Activated gamma-delta T cell (primary cell): ENCODE measurements at regions not wholly inside any gene's neighbourhood (a gene's known extent, or its start where the extent isn't known, plus 50 kb on each side); places are given as distances from the start of the nearest gene placed in this dataset.

Source experiments
- DNase-seq: peaks from one replicate; lab custom pipeline; 2025; lab: John Stamatoyannopoulos, UW

DNA sequence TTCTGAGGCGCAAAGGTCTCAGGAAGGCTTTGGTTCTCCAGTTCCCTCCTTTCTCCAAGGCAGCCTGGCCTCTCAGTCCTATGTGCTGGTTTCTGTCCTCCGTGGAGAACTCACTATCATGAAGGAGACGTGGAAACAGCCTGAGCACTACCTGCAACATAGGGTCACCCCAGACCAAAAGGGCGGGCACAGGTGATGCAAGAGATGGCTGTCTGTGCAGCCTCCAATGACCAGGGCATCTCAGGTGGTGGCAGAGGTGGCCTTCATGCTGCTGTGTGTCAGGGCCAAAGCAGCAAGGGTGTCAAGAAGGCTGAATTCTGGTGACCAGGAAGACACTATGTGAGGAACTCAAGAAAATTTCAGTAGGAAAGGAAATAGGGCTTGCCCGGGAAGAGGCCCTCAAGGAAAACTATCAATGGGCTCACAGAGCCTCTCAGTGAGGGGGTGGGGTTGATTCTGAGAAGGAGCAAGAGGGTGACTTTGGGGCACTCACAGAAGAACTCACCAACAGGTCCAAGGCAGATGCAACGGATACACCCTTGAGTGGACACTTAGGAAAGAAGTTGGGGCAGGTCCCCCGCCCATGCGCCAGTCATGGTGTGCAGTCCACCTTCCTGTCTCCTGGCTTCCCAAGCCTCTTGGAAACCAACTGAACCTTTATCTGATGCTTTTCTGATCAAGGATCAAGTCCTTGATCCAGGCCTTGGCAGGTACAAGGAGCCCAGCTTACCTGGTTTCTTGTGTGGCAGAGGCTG is 212.3 kb upstream of the B3GAT1 start:
- DNase-seq = no peak

DNA sequence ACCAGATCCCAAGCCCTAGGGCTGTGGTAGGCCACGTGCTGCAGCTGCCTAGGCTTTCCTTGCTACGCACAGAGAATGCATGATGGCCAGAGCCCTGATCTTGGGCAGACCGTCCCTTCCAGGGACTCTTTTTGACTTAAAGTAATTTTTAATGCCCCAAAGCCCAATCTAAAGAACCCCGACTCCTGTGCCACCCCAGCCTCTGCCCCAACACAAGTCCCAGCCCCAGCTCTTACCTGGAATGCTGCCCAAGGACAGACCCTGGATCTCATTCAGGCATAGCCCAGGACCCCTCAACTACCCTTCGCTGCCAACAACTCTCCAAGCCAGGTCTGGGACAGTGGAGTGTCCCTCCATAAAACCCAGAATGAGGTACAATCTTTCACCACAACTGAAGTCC is 211.7 kb upstream of the B3GAT1 start:
- no peak for DNase-seq

- no peak for DNase-seq
These were observed 210.4 kb upstream of the B3GAT1 start for GRCh38 chr11:134622458-134622857.

DNA sequence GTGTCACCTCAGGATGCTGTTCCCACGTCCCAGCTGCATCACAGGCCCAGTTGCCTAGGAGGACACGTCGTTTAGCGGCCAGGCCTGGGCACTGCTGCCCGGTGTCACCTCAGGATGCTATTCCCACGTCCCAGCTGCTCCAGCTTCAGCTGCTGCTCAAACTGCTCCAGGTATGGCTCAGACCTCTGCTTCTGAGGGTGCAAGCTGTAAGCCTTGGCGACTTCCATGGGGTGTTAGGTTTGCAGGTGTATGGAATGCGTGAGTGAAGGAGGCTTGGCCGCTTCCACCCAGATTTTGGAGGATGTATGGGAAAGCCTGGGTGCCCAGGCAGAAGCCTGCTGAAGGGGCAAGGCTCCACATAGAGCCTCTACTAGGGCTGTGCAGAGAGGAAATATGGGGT is 205.3 kb upstream of the B3GAT1 start:
- no peak for DNase-seq

DNA sequence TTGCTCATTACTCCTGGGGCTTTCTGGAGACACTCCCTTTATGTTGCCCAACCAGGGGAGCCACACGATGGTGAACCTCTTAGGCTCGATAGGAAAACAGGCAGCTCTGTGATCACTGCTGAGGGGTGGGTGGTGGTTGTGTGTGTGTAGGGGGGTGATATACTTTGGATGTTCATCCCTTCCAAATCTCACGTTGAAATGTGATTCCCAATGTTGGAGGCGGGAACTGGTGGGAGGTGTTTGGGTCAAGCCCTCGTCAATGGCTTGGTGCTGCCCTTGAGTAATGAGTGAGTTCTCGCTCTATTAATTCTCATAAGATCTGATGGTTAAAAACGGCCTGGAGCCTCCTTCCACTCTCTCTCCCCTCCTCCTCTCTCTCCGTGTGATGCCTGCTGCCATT is 204.0 kb upstream of the B3GAT1 start:
- DNase-seq = no peak

DNA sequence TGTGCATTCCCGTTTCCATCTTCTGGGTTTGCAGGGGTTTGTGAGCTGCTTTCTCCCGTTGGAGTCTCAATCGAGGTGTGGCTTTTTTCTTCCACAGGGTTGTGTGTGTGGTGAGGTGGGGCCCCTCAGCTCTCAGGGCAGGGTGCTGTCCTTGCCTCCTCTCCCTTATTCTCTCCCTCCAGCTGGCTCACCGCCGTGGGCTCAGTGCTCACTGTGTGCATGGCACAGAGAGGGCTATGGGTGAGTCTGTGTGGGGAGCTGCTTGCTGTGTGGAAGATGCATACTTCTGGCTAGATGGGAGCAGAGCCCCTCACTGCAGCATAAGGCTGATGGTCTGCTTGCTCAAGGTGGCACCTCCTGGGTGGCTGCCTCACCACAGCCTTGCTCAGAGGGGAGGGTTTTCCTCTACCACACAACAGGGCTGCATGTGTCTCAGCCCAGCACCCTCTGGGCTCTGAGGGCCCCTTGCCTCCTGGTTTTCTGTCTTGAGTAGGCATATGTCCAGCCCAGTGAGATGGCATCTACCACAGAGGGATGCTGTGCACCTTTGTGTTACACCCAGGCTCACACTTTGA is 203.1 kb upstream of the B3GAT1 start:
- no peak for DNase-seq

DNA sequence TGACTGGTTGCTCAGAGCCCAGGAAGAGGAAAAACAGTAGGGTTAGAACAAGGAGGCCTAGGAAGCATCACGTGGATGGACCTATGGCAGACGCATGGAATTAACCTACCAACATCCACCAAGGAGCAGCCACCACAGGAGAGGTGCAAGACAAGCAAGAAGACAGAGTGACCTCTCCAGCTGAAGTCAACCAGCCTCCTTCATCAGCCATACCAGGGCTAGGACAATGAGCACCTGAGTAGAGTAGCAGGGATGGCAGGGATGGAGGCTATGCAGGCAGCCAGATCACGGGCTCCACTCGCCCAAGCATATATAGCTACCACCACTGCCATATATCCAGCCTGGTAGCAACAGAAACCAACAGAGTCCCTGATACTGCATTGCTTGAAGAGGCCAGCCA is 202.1 kb upstream of the B3GAT1 start:
- DNase-seq = no peak

DNA sequence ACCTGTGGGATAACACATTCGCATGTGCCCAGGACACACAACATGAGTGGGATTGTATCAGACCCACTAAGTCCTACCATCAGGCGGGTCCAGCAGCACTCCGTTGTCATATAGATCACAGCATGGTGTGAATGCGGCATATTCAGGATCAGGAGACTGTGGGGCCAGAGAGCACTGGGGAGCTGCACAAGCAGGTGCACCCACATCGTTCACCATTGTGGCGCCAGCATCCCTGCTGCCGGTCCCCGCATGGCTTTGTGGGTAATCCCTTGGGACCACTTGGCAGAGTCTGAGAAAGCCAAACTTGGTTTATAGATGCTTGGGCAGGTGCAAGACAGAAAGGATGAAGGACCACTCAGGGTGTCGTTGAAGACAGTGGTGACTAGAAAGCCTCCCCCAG is 201.6 kb upstream of the B3GAT1 start:
- DNase-seq = no peak

DNA sequence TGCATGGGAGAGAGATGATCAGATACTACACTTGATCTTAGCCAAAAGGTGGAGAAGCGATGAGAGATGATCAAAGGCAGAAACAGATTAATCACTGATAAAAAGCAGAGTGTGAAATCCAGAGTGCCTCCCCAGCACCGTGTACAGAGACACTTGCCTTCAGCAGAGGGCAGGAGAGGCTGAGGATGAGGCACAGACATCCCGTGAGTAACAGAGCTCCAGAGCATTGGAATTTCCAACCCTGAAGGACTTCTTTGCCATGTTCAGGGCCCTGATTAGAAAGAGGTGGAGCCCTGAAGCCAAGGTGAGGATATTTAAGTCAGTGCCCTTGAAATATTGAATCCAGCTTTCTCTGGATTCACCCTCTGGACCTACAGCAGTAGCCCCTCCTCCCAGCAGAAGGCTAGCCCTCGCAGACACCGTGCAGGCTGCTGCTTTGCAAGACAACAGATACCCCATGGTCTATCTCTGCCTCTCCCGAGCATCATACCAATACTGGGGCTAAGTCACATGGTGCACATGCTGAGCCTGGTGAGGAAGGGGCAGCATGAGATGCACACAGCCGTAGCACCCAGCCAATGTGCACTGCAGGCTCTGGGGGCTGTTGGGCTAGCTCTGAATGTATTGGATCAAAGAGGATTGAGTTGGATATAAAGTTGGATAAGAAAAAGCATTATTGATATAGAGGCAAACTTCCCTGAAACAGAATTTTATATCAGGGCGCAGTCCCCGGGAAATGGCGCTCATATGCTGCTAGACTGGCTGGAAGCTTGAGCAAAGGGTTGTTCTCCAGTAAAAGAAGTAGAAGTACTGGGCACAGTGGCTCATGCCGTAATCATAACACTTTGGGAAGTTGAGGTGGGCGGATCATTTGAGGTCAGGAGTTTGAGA is 200.3 kb upstream of the B3GAT1 start:
- DNase-seq = no peak

DNA sequence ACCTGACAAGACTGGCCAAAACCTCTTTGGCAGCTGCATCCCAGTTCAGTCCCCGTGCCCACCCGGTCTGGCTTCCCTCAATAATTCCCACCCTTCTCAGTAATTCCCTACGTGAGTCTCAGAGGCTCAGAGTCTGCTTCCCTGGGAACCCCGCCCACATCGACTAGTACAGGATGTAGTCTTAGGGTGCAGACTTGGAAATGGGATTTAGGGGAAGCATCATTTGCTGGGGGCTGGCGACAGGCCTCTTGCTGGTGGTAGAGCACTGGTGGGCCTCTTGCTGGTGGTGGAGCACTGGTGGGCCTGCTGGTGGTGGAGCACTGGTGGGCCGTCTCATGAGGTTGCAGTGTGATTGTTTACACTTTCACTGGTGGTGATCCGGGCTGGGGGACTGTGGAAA is 199.5 kb upstream of the B3GAT1 start:
- no peak for DNase-seq

GRCh38 chr11:134610116-134610910 is 198.3 kb upstream of the B3GAT1 start:
- DNase-seq = no peak

DNA sequence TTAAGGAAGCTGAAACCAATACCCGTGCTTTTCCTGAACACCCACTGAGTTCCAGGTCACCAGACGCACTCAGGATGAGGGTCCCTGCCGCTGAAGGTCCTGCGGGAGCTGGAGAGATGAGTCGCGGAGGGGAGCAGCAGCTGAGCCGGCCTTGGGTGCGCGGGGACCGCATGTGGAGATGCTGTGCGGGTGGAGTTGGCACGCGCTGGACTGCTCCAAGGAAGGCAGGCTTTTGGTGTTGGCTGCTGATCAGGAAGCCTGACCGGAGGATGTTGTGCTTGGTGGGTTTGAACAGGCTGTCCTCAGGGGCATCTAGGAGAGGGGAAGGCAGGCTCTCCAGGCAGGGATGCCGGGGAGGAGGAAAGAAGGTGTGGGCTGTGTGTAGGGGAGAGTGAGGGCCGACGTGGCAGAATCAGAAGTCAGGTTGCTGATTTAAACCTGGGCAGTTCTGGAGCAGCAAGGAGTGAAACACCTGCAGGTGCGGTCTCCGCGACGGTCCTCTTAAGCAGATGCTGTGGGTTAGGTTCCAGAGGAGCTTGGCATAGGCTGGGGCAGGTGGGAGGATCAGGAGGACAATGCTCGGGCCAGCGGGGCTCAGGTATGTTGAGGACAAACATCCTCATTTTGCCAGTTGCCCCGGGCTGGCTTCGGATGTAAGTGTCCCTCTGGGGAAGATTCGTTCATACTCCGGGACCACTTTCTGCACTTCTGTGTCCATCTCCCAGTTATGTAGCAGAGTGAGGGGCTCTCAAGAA is 197.5 kb upstream of the B3GAT1 start:
- no peak for DNase-seq

GRCh38 chr11:134607963-134608750 is 196.1 kb upstream of the B3GAT1 start:
- DNase-seq = no peak

DNA sequence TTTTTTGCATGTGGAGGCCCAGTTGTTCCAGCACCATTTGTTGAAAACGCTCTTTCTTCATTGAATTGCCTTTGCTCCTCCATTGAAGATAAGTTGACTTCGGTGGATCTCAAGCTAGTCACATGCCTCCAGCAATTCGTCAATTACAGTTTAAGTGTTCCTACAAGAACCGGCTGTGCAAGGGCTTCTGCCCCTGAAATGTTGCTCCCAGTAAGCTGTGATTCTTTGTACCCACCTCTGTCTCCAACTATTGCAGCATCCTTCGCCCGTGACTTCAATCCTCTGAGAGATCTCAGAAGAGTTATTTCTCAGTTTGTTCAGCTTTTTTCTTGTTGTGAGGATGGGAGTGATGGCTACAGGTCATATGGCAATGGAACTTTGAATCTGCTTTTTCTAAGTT is 194.2 kb upstream of the B3GAT1 start:
- DNase-seq = no peak

GRCh38 chr11:134604886-134605285 is 192.8 kb upstream of the B3GAT1 start:
- no peak for DNase-seq

GRCh38 chr11:134599299-134599771 is 187.3 kb upstream of the B3GAT1 start:
- DNase-seq = no peak

- DNase-seq = no peak
These were observed 186.3 kb upstream of the B3GAT1 start for GRCh38 chr11:134598368-134598767.

DNA sequence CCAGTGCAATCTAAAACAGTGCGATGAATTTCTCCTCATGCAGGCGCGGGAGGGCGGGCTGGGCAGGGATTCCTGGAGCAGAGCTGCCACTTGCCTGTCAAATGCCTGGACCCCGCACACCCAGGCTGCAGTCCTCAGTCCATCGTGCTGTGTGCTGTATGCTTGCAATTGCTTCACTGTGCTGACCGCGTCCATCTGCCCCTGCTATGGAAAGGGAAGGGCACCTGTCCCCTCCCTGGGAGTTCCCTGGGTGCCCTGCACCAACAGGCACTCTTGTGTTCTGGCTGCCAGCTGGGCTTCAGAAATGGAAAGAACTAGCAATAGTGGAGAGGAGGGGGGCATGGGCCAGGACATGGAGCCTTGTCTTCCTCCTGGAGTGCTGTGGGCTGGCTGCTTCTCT is 185.4 kb upstream of the B3GAT1 start:
- DNase-seq = no peak

DNA sequence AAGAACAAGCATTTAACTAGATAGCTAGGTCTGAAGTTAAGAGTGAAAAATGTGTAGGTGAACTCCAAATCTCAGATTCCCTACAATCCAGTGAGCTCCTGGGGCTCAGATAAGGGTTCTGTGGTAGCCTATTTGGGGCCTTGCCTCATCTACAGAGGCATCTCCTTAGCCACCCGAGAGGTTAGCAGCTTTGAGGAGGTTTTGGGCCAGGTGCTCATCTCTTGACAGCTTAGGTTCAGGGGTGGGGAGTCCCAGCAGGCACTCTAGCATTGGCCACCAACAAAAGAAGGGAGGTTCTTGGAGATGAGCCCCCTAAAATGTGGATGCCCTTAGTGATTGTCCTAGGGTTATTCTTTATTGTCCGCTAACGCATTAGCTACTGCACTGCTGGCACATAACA is 184.4 kb upstream of the B3GAT1 start:
- no peak for DNase-seq

DNA sequence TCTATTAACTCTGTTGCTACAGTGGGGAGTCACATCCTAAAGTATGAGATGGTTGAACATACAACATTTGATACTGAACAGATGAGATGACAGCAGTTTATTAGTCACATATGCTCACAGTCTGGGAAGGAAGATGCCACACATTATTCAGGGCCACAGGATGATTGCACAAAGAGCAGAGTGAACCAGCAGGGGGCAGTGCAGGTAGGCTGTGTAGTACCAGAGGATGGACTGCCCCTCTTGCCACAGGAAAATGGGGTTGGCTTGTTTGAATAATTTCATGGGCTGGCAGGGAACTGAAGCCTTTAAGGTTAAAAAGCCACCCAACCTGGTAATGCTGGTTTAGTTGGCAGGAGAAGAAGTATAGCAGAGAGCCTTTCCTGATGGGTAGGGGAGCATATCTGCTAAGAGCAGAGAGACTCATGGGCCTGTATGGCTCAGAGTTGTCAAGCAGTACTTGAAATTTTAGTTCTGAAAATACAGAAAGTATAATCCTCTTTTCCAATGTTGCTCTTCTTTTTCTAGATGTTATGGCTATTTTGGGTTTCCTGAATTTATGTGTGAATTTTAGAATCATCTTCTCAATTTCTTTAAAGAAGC is 180.4 kb upstream of the B3GAT1 start:
- no peak for DNase-seq
